OCI-LY7 (cell line): ENCODE measurements at regions not wholly inside any gene's neighbourhood (a gene's known extent, or its start where the extent isn't known, plus 50 kb on each side); places are given as distances from the start of the nearest gene placed in this dataset.

Source experiments
- CTCF ChIP-seq: fragments of 200-600 bp; sonication (generic); conservative IDR thresholded peaks from 2 replicates; pipeline ENCODE4 v1.5.1; 2014; ENCODE audit warnings: mild to moderate bottlenecking, antibody characterized with exemption, low read length, moderate library complexity, mixed read lengths
- EZH2phosphoT487 ChIP-seq: fragments of 200-600 bp; sonication (generic); IDR thresholded peaks from 2 replicates; pipeline ENCODE4 v1.6.1; 2018; ENCODE audit warnings: low read depth, borderline replicate concordance, mild to moderate bottlenecking, mixed run types, antibody characterized with exemption, low read length, moderate library complexity, mixed read lengths

- TF ChIP-seq CTCF (no peak), EZH2phosphoT487 (no peak)
Observed at GRCh38 chr3:1576047-1576446, 483.2 kb downstream of the CNTN6 start.
